Gastroesophageal sphincter (tissue), 3 donors: ENCODE measurements at regions not wholly inside any gene's neighbourhood (a gene's known extent, or its start where the extent isn't known, plus 50 kb on each side); places are given as distances from the start of the nearest gene placed in this dataset.

Experiments
- EP300 ChIP-seq: sonication (generic); formaldehyde crosslinking; IDR thresholded peaks from one replicate; pipeline ENCODE4 v1.6.1; 2017; ENCODE audit warnings: antibody characterized with exemption, mild to moderate bottlenecking
- POLR2A ChIP-seq, 2 donors: fragments of 450-650 bp; IDR thresholded peaks; one replicate each; pipeline ENCODE4 v1.6.1; 2017; ENCODE audit warnings: antibody characterized with exemption in 2 of 2, mild to moderate bottlenecking in 2 of 2, moderate library complexity in 1 of 2
- TF ChIP-seq, protein P1 (sequence below), 4 experiments: fragments of 200-600 bp in 2 of 4; fragments of 450-650 bp in 2 of 4; sonication (generic) in 1 of 4; IDR thresholded peaks; one replicate each; pipeline ENCODE4 v1.5.1; 2017 to 2019; ENCODE audit warnings: antibody characterized with exemption in 4 of 4, mild to moderate bottlenecking in 2 of 4, moderate library complexity in 2 of 4

DNA sequence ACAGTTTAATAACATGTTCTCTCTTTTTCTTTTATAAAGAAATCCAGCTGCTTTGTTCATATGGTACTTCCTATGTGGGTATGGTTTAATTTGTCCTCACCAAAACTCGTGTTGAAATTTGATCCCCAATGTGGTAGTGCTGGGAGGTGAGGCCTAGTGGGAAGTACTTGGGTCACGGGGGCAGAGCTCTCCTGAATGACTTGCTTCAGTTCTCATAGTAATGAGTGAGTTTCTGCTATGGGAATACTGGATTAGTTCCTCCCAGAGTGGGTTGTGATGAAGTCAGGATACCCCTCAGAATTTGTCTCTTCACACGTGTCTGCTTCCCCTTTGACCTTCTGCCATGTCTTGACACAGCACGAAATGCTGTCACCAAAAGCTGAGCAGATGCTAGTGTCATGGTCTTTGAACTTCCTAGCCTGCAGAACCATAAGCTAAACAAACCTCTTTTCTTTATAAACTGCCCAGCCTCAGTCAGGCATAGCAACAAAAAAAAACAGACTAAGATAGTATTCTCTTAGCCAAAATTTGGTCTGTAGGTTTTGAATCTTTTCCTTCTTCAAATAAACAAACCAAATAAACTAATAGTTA, 87.8 kb upstream of the HS3ST5 start:
- TF ChIP-seq, protein P1, sequence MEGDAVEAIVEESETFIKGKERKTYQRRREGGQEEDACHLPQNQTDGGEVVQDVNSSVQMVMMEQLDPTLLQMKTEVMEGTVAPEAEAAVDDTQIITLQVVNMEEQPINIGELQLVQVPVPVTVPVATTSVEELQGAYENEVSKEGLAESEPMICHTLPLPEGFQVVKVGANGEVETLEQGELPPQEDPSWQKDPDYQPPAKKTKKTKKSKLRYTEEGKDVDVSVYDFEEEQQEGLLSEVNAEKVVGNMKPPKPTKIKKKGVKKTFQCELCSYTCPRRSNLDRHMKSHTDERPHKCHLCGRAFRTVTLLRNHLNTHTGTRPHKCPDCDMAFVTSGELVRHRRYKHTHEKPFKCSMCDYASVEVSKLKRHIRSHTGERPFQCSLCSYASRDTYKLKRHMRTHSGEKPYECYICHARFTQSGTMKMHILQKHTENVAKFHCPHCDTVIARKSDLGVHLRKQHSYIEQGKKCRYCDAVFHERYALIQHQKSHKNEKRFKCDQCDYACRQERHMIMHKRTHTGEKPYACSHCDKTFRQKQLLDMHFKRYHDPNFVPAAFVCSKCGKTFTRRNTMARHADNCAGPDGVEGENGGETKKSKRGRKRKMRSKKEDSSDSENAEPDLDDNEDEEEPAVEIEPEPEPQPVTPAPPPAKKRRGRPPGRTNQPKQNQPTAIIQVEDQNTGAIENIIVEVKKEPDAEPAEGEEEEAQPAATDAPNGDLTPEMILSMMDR (IDR thresholded peaks at IDR 0.05): no peak
- TF ChIP-seq POLR2A (IDR thresholded peaks at IDR 0.05): no peak
- TF ChIP-seq EP300: no peak
